Brain microvascular endothelial cell (primary cell): ENCODE measurements at regions not wholly inside any gene's neighbourhood (a gene's known extent, or its start where the extent isn't known, plus 50 kb on each side); places are given as distances from the start of the nearest gene placed in this dataset.
A peak's percentile ranks its signal among the peaks of the same experiment; 100 is the strongest.

Source experiments
- DNase-seq: peaks from one replicate; pipeline ENCODE4 v3.0.0-alpha.2; 2020
- H3K27ac ChIP-seq: fragments of 250-450 bp; sonication (Bioruptor Pico); 2 replicates; pipeline ENCODE4 v1.5.1; 2020; ENCODE audit warnings: mild to moderate bottlenecking, moderate library complexity
- H3K27me3 ChIP-seq: fragments of 250-450 bp; sonication (Bioruptor Pico); replicated peaks from 2 replicates; pipeline ENCODE4 v1.5.1; 2020; ENCODE audit warnings: mild to moderate bottlenecking
- H3K36me3 ChIP-seq: fragments of 250-450 bp; sonication (Bioruptor Pico); replicated peaks from 2 replicates; pipeline ENCODE4 v1.5.1; 2020; ENCODE audit warnings: mild to moderate bottlenecking
- H3K4me3 ChIP-seq: 2 replicates; pipeline ENCODE4 v1.5.1; 2011; ENCODE audit warnings: low read depth, mild to moderate bottlenecking, control low read depth, low read length, moderate library complexity
- CTCF ChIP-seq: IDR thresholded peaks from 2 replicates; pipeline ENCODE4 v1.5.1; 2011; ENCODE audit warnings: low read depth, mild to moderate bottlenecking, moderate library complexity, low read length, control low read depth, inconsistent platforms; ENCODE audit errors: missing control alignments
- in situ Hi-C: cut with HindIII; loops from 2 replicates; pipeline ENCODE4 v1.10.0; 2017; ENCODE audit warnings: low sequenced_read_pairs, low pct_ligation_motif_present

- no peak overlapping the region for H3K4me3 ChIP-seq
- in situ Hi-C loops = no loop called here
- no peak overlapping the region for H3K27ac ChIP-seq
- H3K36me3 ChIP-seq = no peaks in the 10 kb centered on the region
- peak; percentile 64 for DNase-seq
- H3K27me3 ChIP-seq = no peaks in the 10 kb centered on the region
- TF ChIP-seq CTCF = no peak
Observed at GRCh38 chr7:131015657-131015958, 281.6 kb upstream of the KLF14 start.

- H3K27ac ChIP-seq = no peak overlapping the region
- in situ Hi-C loops = no loop called here
- no peak for DNase-seq
Observed at GRCh38 chr7:131016230-131016629, 282.2 kb upstream of the KLF14 start.

GRCh38 chr7:131019351-131019750, 285.3 kb upstream of the KLF14 start:
- no peak for DNase-seq
- in situ Hi-C loops = no loop called here
- H3K27me3 ChIP-seq = no peaks in the 10 kb centered on the region
- no peaks in the 10 kb centered on the region for H3K36me3 ChIP-seq
- no peak overlapping the region for H3K4me3 ChIP-seq
- no peak for TF ChIP-seq CTCF
- no peak overlapping the region for H3K27ac ChIP-seq

More at GRCh38 chr7:131016230-131016629, 282.2 kb upstream of the KLF14 start:
- Histone ChIP-seq H3K4me3 (no peak overlapping the region), H3K36me3 (no peaks in the 10 kb centered on the region), H3K27me3 (no peaks in the 10 kb centered on the region)
- no peak for TF ChIP-seq CTCF

GRCh38 chr7:131020759-131021261, 286.8 kb upstream of the KLF14 start:
- in situ Hi-C loops = no loop called here

GRCh38 chr7:131021460-131021859, 287.5 kb upstream of the KLF14 start:
- no peak for DNase-seq
- in situ Hi-C loops = no loop called here
- TF ChIP-seq CTCF = no peak
- no peaks in the 10 kb centered on the region for H3K27me3 ChIP-seq
- H3K27ac ChIP-seq = no peak overlapping the region
- no peak overlapping the region for H3K4me3 ChIP-seq
- H3K36me3 ChIP-seq = no peaks in the 10 kb centered on the region

More at GRCh38 chr7:131020759-131021261, 286.8 kb upstream of the KLF14 start:
- no peak for DNase-seq
- H3K36me3 ChIP-seq = no peaks in the 10 kb centered on the region
- no peaks in the 10 kb centered on the region for H3K27me3 ChIP-seq
- H3K4me3 ChIP-seq = no peak overlapping the region
- TF ChIP-seq CTCF = no peak
- no peak overlapping the region for H3K27ac ChIP-seq

GRCh38 chr7:131021902-131022301, 287.9 kb upstream of the KLF14 start:
- DNase-seq = no peak
- Histone ChIP-seq H3K27me3 (no peaks in the 10 kb centered on the region), H3K4me3 (no peak overlapping the region), H3K27ac (no peak overlapping the region), H3K36me3 (no peaks in the 10 kb centered on the region)
- TF ChIP-seq CTCF = no peak
- in situ Hi-C loops = no loop called here
